ENCODE measurements at regions not wholly inside any gene's neighbourhood (a gene's known extent, or its start where the extent isn't known, plus 50 kb on each side); places are given as distances from the start of the nearest gene placed in this dataset.

DNA sequence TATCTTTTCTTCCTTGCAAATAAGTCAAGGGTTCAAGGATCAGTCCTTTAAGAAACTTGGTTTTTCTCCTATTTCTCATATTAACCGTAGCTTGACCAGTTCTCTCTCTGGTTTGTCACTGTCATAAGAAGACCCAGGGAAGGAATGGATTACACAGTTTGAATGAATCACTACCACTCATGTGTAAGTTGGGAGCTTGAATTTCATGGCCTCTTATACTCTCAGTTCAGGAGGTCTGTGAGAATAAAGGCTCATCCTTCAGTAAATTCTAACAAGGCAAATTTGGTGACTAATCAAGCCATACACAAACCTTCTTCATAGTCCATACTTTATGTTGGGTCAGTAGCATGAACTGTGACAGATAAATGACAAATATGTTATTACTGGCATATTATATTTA lies 323.1 kb upstream of the ACTBL2 start:
- Histone ChIP-seq H3K4me3 (no peak overlapping the region), H3K36me3 (no peaks in the 10 kb centered on the region), H3K27ac (no peak overlapping the region), H3K4me1 (no peaks in the 10 kb centered on the region), H3K27me3 (no peaks in the 10 kb centered on the region), H3K9me3 (no peaks in the 10 kb centered on the region)
- ATAC-seq (ENCODE audit: low FRiP score in 2 of 2) (no peak), DNase-seq (no peak)
- TF ChIP-seq, protein P1, sequence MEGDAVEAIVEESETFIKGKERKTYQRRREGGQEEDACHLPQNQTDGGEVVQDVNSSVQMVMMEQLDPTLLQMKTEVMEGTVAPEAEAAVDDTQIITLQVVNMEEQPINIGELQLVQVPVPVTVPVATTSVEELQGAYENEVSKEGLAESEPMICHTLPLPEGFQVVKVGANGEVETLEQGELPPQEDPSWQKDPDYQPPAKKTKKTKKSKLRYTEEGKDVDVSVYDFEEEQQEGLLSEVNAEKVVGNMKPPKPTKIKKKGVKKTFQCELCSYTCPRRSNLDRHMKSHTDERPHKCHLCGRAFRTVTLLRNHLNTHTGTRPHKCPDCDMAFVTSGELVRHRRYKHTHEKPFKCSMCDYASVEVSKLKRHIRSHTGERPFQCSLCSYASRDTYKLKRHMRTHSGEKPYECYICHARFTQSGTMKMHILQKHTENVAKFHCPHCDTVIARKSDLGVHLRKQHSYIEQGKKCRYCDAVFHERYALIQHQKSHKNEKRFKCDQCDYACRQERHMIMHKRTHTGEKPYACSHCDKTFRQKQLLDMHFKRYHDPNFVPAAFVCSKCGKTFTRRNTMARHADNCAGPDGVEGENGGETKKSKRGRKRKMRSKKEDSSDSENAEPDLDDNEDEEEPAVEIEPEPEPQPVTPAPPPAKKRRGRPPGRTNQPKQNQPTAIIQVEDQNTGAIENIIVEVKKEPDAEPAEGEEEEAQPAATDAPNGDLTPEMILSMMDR (IDR thresholded peaks at IDR 0.05), result no peak
- 93 to 94% methylated on average over 1 of the region's 1 CpG for WGBS, 2 donors

DNA sequence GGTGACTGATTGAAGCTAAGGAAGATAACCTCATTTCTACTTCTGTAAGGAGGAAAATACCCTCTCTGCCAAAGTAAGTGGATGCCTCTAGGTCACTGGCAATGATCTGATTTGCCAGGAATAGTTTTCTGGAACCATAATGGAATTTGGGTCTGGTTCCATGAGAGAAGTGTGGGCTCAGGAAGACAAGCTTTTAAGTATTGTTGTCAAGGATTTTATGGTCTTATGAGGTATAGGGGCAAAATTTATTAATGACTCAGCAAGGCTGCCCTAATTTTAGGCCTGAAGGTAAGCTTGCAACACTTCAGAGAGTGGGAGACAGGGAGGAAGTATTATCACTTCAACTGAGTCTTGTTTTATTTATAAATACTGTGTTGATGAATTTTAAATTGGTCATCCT lies 322.6 kb upstream of the ACTBL2 start:
- Histone ChIP-seq H3K36me3 (no peaks in the 10 kb centered on the region), H3K27ac (no peak overlapping the region), H3K9me3 (no peaks in the 10 kb centered on the region), H3K27me3 (no peaks in the 10 kb centered on the region), H3K4me3 (no peak overlapping the region), H3K4me1 (no peaks in the 10 kb centered on the region)
- DNase-seq (no peak), ATAC-seq (ENCODE audit: low FRiP score in 2 of 2) (no peak)
- TF ChIP-seq EP300 (IDR thresholded peaks at IDR 0.05), result no peak
- TF ChIP-seq, protein P1 (IDR thresholded peaks at IDR 0.05), result no peak
- TF ChIP-seq POLR2A (IDR thresholded peaks at IDR 0.05), result no peak
- no peak for TF ChIP-seq POLR2AphosphoS5 (IDR thresholded peaks at IDR 0.05)

DNA sequence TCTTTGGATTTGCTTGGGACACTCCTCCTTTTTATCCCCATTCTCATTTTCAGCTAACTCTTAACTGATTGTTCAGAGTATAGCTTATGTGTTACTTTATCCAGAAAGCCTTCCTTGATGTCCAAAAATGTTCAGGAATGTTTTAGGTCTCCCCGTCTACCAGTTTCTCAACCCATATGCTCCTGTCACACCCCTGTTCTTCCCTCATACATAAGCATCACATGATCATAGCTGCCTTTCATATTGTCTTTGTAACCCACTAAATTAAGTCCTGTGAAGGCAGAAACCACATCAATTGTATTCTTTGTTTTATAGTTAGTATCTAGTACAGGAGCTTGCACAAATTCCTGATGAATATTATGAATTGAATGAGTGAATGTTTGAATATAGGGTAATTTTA lies 321.9 kb upstream of the ACTBL2 start:
- ATAC-seq (ENCODE audit: low FRiP score in 2 of 2), result no peak
- H3K4me3 ChIP-seq, result no peak overlapping the region

DNA sequence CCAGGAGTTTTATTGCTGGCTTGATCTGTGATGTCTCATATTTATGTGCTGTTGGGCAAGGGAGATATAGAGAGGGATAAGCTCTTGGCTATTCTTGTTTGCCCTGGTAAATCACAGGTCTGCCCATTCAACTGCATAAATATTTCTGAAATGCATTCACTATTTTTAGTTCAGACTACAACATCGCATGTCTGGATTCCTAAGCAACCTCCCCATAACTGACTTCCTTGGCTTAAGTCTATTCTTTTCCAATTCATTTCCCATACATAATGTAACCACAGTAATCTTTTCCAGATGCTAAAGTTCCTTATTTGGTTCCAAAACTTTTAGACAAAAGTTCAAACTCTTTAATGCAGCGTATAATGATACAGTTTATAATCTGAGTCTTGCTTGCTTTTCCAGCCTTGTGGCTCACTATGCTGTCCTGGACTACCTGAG lies 321.4 kb upstream of the ACTBL2 start:
- Histone ChIP-seq H3K27me3 (no peaks in the 10 kb centered on the region), H3K4me1 (no peaks in the 10 kb centered on the region), H3K36me3 (no peaks in the 10 kb centered on the region), H3K4me3 (no peak overlapping the region), H3K27ac (no peak overlapping the region), H3K9me3 (no peaks in the 10 kb centered on the region)
- no peak for TF ChIP-seq POLR2A (IDR thresholded peaks at IDR 0.05)
- TF ChIP-seq, protein P1 (IDR thresholded peaks at IDR 0.05), result no peak
- TF ChIP-seq EP300 (IDR thresholded peaks at IDR 0.05), result no peak
- TF ChIP-seq POLR2AphosphoS5 (IDR thresholded peaks at IDR 0.05), result no peak
- ATAC-seq (ENCODE audit: low FRiP score in 2 of 2) (no peak), DNase-seq (no peak)
- 75 to 86% methylated on average over 2 of the region's 2 CpGs for WGBS, 2 donors

More for the DNA sequence above, 321.9 kb upstream of the ACTBL2 start:
- H3K9me3 ChIP-seq, result no peaks in the 10 kb centered on the region
- H3K27me3 ChIP-seq, result no peaks in the 10 kb centered on the region
- no peaks in the 10 kb centered on the region for H3K4me1 ChIP-seq
- no peak for DNase-seq
- WGBS, 2 donors, result 88 to 93% methylated on average over 1 of the region's 1 CpG
- TF ChIP-seq POLR2AphosphoS5 (IDR thresholded peaks at IDR 0.05) (no peak), EP300 (IDR thresholded peaks at IDR 0.05) (no peak), POLR2A (IDR thresholded peaks at IDR 0.05) (no peak)
- TF ChIP-seq, protein P1 (IDR thresholded peaks at IDR 0.05), result no peak
- H3K36me3 ChIP-seq, result no peaks in the 10 kb centered on the region
- no peak overlapping the region for H3K27ac ChIP-seq

DNA sequence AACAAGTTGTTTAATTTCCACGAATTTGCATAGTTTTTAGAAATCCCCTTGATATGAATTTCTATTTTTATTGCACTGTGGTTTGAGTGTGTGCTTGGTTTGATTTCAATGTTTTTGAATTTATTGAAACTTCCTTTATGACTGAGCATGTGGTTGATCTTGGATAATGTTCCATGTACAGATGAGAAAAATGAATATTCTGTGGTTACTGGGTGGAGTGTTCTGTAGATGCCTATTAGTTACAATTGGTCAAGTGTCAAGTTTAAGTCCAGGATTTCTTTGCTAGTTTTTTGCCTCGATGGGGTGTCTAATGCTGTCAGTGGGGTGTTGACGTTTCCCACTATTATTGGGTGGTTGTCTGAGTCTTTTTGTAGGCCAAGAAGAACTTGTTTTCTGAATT lies 319.5 kb upstream of the ACTBL2 start:
- Histone ChIP-seq H3K27me3 (no peaks in the 10 kb centered on the region), H3K9me3 (no peaks in the 10 kb centered on the region), H3K27ac (no peak overlapping the region), H3K4me1 (no peaks in the 10 kb centered on the region), H3K4me3 (no peak overlapping the region), H3K36me3 (no peaks in the 10 kb centered on the region)
- 71 to 72% methylated on average over 3 of the region's 3 CpGs for WGBS, 2 donors
- no peak for TF ChIP-seq POLR2A (IDR thresholded peaks at IDR 0.05)
- ATAC-seq (ENCODE audit: low FRiP score in 2 of 2) (no peak), DNase-seq (no peak)
